ENCODE measurements at regions not wholly inside any gene's neighbourhood (a gene's known extent, or its start where the extent isn't known, plus 50 kb on each side); places are given as distances from the start of the nearest gene placed in this dataset.

GRCh38 chr7:12896316-12896715, 208.9 kb downstream of the ARL4A start:
- TF ChIP-seq, protein P1, sequence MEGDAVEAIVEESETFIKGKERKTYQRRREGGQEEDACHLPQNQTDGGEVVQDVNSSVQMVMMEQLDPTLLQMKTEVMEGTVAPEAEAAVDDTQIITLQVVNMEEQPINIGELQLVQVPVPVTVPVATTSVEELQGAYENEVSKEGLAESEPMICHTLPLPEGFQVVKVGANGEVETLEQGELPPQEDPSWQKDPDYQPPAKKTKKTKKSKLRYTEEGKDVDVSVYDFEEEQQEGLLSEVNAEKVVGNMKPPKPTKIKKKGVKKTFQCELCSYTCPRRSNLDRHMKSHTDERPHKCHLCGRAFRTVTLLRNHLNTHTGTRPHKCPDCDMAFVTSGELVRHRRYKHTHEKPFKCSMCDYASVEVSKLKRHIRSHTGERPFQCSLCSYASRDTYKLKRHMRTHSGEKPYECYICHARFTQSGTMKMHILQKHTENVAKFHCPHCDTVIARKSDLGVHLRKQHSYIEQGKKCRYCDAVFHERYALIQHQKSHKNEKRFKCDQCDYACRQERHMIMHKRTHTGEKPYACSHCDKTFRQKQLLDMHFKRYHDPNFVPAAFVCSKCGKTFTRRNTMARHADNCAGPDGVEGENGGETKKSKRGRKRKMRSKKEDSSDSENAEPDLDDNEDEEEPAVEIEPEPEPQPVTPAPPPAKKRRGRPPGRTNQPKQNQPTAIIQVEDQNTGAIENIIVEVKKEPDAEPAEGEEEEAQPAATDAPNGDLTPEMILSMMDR (IDR thresholded peaks at IDR 0.05), result no peak
- TF ChIP-seq POLR2A (IDR thresholded peaks at IDR 0.05) (no peak), POLR2AphosphoS5 (IDR thresholded peaks at IDR 0.05) (no peak)

All from suprapubic skin (tissue), 4 donors.